OCI-LY7 (cell line): ENCODE measurements at regions not wholly inside any gene's neighbourhood (a gene's known extent, or its start where the extent isn't known, plus 50 kb on each side); places are given as distances from the start of the nearest gene placed in this dataset.

Source experiments
- CTCF ChIP-seq: fragments of 200-600 bp; sonication (generic); conservative IDR thresholded peaks from 2 replicates; pipeline ENCODE4 v1.5.1; 2014; ENCODE audit warnings: mild to moderate bottlenecking, antibody characterized with exemption, low read length, moderate library complexity, mixed read lengths
- EZH2phosphoT487 ChIP-seq: fragments of 200-600 bp; sonication (generic); IDR thresholded peaks from 2 replicates; pipeline ENCODE4 v1.6.1; 2018; ENCODE audit warnings: low read depth, borderline replicate concordance, mild to moderate bottlenecking, mixed run types, antibody characterized with exemption, low read length, moderate library complexity, mixed read lengths

GRCh38 chr4:134027931-134028330 is 173.7 kb downstream of the PABPC4L start:
- TF ChIP-seq CTCF (no peak), EZH2phosphoT487 (no peak)
